ENCODE measurements at regions not wholly inside any gene's neighbourhood (a gene's known extent, or its start where the extent isn't known, plus 50 kb on each side); places are given as distances from the start of the nearest gene placed in this dataset.
"Not testable (repeated sequence)": the region's sequence is repeated elsewhere in the genome, so short reads cannot be mapped to it uniquely, and the experiment has no call there.

GRCh38 chr10:85379338-85379737, 987.3 kb downstream of the GRID1 start:
- DNase-seq, result no peak

DNA sequence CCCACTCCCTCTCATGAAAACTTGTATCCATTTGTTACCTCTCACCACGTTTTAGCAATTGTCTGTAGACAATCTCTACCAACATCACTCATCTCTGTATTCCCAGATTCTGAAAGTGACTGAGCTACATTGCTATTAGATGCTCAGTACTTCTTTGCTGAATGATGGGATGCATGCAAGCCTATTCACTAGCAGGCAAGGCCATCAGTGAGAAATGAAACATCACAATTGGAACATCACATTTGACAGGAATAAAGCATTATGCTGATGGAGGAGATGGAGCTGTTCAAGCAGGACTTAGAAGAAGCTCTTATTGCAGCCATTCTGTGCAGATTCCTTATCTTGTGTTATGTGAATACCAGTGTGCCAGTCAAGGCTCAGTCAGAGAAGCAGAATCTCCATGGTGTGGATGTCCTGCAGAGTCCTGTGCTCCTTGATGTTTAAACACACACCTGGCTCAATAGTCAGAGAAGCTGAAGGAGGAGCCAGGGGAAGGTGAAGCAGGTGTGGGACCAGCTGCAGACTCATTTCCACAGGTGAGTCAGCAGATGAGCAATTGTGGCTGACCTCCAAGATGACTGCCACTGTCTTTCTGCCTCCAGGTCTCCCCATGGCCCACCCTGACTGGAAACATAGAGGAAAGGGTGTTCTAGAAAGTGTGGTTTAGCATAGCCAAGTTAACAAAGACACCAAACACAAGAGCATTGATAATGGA, 965.5 kb downstream of the GRID1 start:
- no peak for DNase-seq

DNA sequence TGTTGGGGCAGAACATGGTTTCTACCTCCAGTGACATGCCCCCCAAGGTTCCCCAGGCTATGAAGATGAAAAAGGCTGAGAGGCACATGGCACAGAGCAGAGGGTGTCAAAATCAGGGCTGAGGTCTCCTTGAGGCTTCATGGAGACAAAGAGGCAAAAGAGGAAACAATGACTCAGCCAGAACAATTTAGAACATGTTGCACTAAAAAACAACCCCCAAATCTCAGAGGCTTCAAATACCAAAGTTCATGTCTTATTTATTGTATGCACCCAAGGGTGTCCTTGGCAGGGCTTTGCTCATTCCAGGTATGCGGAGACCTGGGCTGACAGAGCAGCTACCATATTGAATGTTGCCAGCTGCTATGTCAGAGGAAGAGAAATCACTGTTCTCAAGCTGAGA, 964.1 kb downstream of the GRID1 start:
- DNase-seq, result no peak

DNA sequence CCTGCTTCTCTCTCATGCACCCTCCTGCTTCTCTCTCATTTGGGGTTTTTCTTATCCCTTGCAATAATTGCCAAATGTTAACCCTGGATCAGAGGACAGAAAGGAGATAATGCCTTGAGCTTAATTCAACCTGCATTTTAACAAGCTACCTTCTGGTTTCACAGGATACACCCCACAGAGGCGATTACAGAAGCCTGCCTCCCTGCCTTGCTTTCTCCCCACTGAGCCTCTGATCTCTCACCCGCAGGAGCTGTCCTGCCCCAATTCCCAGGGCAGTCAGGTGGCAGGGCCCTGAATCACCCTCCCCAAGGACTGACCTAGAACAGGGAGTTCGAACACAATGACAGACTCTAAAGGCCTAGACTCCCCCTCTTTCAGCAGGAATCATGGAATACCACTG, 959.5 kb downstream of the GRID1 start:
- no peak for DNase-seq

DNA sequence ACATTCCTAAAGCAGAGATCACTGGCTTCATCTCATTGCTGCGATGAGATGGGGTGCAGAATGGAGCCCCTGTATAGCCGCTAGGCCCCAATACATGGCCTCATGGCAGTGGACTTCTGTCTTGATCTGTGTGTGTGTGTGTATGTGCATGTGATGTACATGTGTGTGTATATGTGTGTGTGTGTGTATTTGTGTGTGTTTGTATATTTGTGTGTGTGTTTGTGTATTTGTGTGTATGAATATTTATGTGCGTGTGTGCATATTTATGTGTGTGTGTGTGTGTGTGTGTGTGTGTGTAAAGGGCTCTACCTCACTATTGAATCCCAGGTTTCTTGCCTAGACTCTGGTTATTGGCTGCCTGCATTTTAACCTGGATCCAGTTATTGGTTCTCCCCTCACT, 958.2 kb downstream of the GRID1 start:
- no peak for DNase-seq

- not testable (repeated sequence) for DNase-seq
Measured at GRCh38 chr10:85410586-85410985, 956.0 kb downstream of the GRID1 start.

- no peak for DNase-seq
Measured at GRCh38 chr10:85413570-85413969, 953.0 kb downstream of the GRID1 start.

DNA sequence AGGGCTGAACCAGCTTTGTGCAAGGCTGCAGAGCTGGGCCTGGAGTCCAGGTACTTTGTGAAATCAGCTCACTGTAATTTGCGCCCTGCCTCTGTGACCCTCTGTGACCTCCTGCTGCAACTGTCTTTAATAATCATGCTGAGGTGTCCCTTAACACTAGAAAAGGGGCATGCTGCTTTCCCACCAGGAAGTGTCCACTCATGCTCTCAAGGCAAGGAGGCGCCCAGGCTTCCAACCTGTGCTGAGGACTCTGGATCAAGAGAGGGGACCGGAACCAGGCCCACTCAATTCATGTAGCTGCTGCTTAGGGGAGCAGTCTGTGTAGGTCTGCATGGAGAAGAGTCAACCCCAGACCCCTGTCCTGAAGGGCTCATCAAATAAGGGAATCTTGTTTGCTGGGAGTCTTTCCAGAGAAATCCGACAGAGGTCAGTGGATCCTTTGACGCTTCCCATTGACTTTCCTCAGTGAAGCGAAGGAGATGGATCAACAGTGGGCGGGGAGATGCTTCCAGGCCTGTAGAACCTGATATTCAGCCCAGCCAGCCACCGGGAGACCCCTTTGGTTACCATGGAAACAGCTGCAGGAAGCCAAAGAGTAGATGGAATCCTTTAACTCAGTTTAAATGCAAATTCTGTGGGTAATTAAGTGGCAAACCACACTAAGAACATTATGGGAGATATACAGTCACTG, 945.9 kb downstream of the GRID1 start:
- no peak for DNase-seq

DNA sequence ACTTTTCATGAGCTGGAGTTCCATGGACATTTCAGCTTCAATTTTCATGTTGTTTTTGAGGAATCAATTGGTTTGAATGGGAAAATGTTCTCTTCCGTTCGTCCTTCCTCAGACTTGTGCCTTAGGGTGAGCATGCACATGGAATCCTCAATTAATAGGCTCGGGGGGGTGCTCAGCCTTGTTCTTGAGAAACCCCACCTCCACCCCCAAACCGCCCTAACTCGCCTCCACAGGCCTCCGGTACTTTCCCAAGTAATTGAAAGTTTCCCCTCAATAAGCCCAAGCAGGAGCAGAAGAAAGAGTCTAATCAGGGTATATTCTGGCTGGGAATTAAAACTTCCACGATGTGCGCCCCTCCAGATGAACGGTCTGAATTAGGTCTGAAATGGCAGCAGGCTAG, 945.2 kb downstream of the GRID1 start:
- no peak for DNase-seq

GRCh38 chr10:85429126-85429525, 937.5 kb downstream of the GRID1 start:
- no peak for DNase-seq

DNA sequence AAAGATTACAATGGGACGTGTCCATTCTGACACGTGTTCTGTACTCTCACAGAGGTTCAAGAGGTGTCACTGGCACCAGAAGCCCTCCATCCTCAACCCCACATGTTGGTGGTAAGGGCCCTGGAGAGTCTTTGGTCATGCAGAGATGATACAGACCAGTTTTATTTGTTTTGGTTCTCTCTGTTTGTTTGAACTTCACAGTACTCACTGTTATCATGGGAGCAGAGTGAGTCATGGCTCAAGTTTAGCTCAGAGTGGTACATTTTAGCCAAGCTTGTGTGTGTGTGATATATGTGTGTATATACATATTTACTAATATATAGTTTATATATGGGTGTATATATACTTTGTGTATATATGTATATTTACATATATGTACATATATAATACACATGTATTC, 935.6 kb downstream of the GRID1 start:
- DNase-seq, result no peak

DNA sequence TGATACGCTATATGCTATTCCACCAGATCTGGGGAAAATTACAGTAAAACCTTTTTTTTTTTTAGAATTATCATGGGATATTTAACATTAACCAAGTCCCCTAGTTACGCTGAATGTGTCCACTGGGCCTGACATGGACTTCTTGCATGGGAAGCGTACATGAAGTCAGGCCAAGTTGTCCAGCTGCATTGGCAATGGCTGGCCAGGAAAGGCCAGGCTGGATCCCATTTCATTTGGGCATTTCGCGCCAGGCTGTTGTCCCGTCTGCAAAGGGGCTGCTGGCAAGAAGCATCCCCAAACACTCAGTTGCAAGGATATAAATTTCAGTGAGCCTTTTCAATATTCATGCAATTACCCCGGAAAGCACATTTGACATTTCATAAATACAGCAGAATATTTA, 933.3 kb downstream of the GRID1 start:
- DNase-seq, result no peak

- no peak for DNase-seq
Measured at GRCh38 chr10:85444868-85445267, 921.7 kb downstream of the GRID1 start.

- DNase-seq, result no peak
Measured at GRCh38 chr10:85445702-85446101, 920.9 kb downstream of the GRID1 start.

DNA sequence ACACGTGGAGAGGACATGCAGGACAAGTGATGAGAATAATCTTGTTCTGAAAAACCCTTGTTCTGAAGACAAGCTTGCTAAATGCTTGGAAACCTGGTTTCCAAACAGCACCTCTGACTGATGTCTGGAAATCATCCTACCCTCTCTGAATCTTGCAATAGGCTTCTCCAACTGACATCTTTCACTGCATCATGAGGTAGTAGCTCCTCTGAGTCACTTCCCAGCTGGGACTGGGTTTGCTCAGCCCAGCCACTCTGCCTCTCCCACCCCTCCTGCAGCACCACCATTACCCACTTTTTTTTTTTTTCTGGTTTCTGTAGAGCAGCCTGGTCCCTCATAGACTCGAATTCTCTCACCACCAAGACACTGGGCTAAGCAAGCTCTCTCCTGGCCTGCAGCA, 919.8 kb downstream of the GRID1 start:
- no peak for DNase-seq

DNA sequence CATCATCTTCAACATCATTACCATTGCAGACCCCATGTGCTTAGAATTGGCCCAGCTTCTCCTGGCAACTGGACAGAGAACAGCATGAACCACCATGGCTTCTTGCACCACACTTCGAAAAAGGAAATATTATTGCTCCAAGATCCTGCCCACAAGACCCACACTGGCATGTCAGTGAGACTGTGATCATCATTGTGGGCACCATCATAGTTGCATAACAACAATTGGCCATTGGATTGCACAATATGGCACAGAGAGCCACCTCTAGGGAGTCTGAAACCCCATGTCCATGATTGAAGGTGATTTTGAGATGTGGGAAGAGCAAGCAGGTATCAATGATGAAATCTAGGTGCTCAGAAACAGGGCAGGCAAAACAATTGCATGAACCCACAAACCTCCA, 918.9 kb downstream of the GRID1 start:
- no peak for DNase-seq

- no peak for DNase-seq
Measured at GRCh38 chr10:85448716-85449115, 917.9 kb downstream of the GRID1 start.

- no peak for DNase-seq
Measured at GRCh38 chr10:85454386-85454785, 912.2 kb downstream of the GRID1 start.

DNA sequence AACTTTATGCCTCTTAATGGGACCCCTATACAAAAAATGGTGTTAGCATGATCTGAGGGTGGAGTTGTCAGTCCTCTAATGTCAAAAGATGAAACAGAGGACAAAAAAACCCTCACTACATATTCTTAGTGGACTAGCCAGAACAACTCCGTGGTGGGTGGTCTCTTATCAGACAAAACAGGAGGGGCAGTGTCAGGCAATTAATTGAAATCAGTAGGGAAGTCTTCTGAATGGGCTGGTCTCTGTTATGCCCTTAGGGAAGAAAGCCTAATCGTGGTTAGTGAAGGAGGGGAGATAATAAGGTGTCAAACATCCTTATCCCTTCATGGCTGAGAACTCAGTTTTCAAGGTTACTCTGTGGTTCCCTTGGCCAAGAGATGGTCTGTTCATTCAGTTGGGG, 909.4 kb downstream of the GRID1 start:
- no peak for DNase-seq

- DNase-seq, result no peak
Measured at GRCh38 chr10:85458324-85458723, 908.3 kb downstream of the GRID1 start.

DNA sequence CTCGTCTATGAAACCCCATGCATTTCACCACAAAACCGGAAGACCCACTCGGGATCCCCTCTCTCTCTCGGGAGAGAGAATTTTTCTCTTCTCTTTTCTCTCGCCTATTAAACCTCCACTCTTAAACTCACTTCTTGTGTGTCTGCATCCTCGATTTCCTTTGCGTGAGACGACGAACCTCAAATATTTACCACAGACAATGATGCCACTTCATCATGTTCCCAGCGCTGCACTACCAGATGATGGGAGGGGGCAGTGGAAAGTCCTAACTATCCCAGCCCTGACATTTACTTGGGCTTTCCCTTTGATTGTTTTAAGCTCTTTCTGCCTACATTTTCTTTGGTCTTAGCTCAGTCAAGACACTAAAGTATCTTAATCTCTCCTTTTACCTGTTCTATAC, 906.7 kb downstream of the GRID1 start:
- DNase-seq, result no peak

GRCh38 chr10:85464336-85464735, 902.3 kb downstream of the GRID1 start:
- no peak for DNase-seq

GRCh38 chr10:85477979-85478378, 888.6 kb downstream of the GRID1 start:
- no peak for DNase-seq

GRCh38 chr10:85490431-85490830, 876.2 kb downstream of the GRID1 start:
- DNase-seq, result no peak
